Glutamatergic neuron (in vitro differentiated cells): ENCODE measurements at regions not wholly inside any gene's neighbourhood (a gene's known extent, or its start where the extent isn't known, plus 50 kb on each side); places are given as distances from the start of the nearest gene placed in this dataset.

Experiments
- DNase-seq: peaks from one replicate; pipeline ENCODE4 v3.0.0; 2022
- H3K27ac Mint-ChIP-seq: one replicate; pipeline ENCODE4 v1.8.0; 2020; ENCODE audit warnings: mild to moderate bottlenecking, mixed read lengths, inconsistent platforms; ENCODE audit not compliant: unreplicated experiment
- H3K27me3 Mint-ChIP-seq: one replicate; pipeline ENCODE4 v1.8.0; 2020; ENCODE audit warnings: mild to moderate bottlenecking, moderate library complexity, mixed read lengths, inconsistent platforms; ENCODE audit not compliant: unreplicated experiment
- H3K36me3 Mint-ChIP-seq: one replicate; pipeline ENCODE4 v1.8.0; 2020; ENCODE audit warnings: mild to moderate bottlenecking, mixed read lengths, inconsistent platforms; ENCODE audit not compliant: unreplicated experiment
- H3K4me1 Mint-ChIP-seq: one replicate; pipeline ENCODE4 v1.8.0; 2020; ENCODE audit warnings: mild to moderate bottlenecking, low read depth, mixed read lengths, inconsistent platforms; ENCODE audit not compliant: unreplicated experiment
- H3K4me3 Mint-ChIP-seq: one replicate; pipeline ENCODE4 v1.8.0; 2020; ENCODE audit warnings: mild to moderate bottlenecking, mixed read lengths, inconsistent platforms; ENCODE audit not compliant: unreplicated experiment
- H3K9me3 Mint-ChIP-seq: one replicate; pipeline ENCODE4 v1.8.0; 2020; ENCODE audit warnings: mild to moderate bottlenecking, moderate library complexity, mixed read lengths, inconsistent platforms; ENCODE audit not compliant: unreplicated experiment
- TF ChIP-seq, protein P1 (sequence below): fragments of 200-600 bp; sonication (generic); IDR thresholded peaks from one replicate; pipeline ENCODE4 v1.5.0; 2021; ENCODE audit not compliant: partially characterized antibody, unreplicated experiment

- no peak overlapping the region for H3K4me3 Mint-ChIP-seq
- H3K36me3 Mint-ChIP-seq, result peaks cover 14% of the 10 kb centered on the region
- no peak overlapping the region for H3K27ac Mint-ChIP-seq
- TF ChIP-seq, protein P1, sequence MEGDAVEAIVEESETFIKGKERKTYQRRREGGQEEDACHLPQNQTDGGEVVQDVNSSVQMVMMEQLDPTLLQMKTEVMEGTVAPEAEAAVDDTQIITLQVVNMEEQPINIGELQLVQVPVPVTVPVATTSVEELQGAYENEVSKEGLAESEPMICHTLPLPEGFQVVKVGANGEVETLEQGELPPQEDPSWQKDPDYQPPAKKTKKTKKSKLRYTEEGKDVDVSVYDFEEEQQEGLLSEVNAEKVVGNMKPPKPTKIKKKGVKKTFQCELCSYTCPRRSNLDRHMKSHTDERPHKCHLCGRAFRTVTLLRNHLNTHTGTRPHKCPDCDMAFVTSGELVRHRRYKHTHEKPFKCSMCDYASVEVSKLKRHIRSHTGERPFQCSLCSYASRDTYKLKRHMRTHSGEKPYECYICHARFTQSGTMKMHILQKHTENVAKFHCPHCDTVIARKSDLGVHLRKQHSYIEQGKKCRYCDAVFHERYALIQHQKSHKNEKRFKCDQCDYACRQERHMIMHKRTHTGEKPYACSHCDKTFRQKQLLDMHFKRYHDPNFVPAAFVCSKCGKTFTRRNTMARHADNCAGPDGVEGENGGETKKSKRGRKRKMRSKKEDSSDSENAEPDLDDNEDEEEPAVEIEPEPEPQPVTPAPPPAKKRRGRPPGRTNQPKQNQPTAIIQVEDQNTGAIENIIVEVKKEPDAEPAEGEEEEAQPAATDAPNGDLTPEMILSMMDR, result no peak
- H3K4me1 Mint-ChIP-seq, result no peaks in the 10 kb centered on the region
- DNase-seq, result no peak
- peaks cover 1% of the 10 kb centered on the region for H3K27me3 Mint-ChIP-seq
- no peaks in the 10 kb centered on the region for H3K9me3 Mint-ChIP-seq
Measured at GRCh38 chr4:11133868-11134267, 294.8 kb downstream of the HS3ST1 start.

- Mint-ChIP-seq H3K36me3 (peaks cover 14% of the 10 kb centered on the region), H3K27ac (no peak overlapping the region), H3K4me3 (no peak overlapping the region), H3K4me1 (no peaks in the 10 kb centered on the region), H3K9me3 (no peaks in the 10 kb centered on the region), H3K27me3 (peaks cover 1% of the 10 kb centered on the region)
- TF ChIP-seq, protein P1, result no peak
- no peak for DNase-seq
Measured at GRCh38 chr4:11132478-11132877, 296.2 kb downstream of the HS3ST1 start.

- TF ChIP-seq, protein P1, result no peak
- no peak for DNase-seq
- Mint-ChIP-seq H3K27me3 (peaks cover 1% of the 10 kb centered on the region), H3K36me3 (peaks cover 17% of the 10 kb centered on the region), H3K27ac (no peak overlapping the region), H3K9me3 (no peaks in the 10 kb centered on the region), H3K4me3 (no peak overlapping the region), H3K4me1 (no peaks in the 10 kb centered on the region)
Measured at GRCh38 chr4:11131491-11131890, 297.2 kb downstream of the HS3ST1 start.

DNA sequence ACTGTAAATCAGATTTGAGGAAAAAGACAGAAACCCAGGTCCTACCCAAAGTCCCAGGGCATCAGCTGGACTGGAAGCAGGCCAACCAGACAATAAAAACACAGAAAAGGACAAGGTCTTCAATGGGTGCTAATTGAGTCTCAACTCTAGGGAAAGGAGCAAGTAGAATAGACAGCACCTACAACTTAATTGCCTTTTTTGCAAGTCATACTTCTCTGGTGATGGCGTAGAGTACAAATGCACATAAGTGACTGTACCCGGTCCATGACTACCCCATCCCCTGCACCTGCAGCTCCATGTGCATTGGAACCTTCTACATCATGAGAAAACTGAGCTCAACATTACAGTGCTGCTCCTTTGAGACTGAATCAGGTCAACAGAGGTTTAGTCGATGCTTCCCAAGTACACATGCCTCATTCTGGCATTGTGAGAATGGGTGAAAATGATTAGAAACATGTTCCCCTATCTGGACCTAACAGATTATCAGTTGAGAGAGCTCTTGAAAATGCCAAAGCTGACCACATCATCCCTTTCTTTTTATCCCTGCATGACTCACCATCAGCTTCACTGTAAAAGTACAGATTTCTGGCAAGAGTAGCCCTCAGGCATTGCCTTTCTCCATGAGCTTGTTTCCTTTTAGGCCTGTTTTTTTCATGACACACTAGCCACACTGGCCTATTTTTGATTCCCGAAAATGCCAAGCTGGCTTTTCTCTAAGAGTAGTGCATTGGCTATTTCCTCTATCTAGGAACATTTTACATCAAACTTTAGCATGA is 298.3 kb downstream of the HS3ST1 start:
- Mint-ChIP-seq H3K27me3 (peaks cover 1% of the 10 kb centered on the region), H3K36me3 (peaks cover 20% of the 10 kb centered on the region)

DNA sequence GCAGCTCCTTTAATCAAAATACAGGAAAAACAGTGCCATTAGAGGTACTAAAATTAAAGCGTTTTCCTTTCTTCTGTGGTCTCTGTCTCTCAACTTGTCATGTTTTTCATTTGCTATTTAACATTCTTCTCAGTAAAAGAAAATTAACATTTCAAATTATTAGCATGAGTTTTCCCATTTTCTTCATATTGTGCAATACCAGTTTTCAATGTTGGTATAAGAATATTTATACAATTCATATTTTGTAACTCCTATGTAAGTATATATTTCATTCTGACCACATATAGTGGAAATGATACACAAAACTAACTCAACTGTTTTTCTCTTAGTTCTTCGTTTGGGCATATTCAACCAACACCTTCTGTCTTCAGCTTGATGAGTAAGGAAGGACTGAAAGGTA is 308.3 kb downstream of the HS3ST1 start:
- H3K36me3 Mint-ChIP-seq, result no peaks in the 10 kb centered on the region
- TF ChIP-seq, protein P1, result no peak
- DNase-seq, result no peak
- H3K27ac Mint-ChIP-seq, result no peak overlapping the region
- H3K27me3 Mint-ChIP-seq, result no peaks in the 10 kb centered on the region
- H3K4me1 Mint-ChIP-seq, result peaks cover 12% of the 10 kb centered on the region
- no peaks in the 10 kb centered on the region for H3K9me3 Mint-ChIP-seq
- no peak overlapping the region for H3K4me3 Mint-ChIP-seq

More for the DNA sequence above, 298.3 kb downstream of the HS3ST1 start:
- Mint-ChIP-seq H3K4me1 (no peaks in the 10 kb centered on the region), H3K27ac (no peak overlapping the region), H3K9me3 (peaks cover 3% of the 10 kb centered on the region), H3K4me3 (no peak overlapping the region)
- no peak for DNase-seq
- TF ChIP-seq, protein P1, result no peak
